CD14-positive monocyte (primary cell): ENCODE measurements at regions not wholly inside any gene's neighbourhood (a gene's known extent, or its start where the extent isn't known, plus 50 kb on each side); places are given as distances from the start of the nearest gene placed in this dataset.

Source experiments
- DNase-seq, 3 donors: peaks; one replicate each; pipeline ENCODE4 v3.0.0-alpha.2; 2011 to 2022
- H2AFZ ChIP-seq: 2 replicates; pipeline ENCODE4 v1.6.0; 2012; ENCODE audit warnings: mild to moderate bottlenecking, low read depth, low read length, inconsistent platforms; ENCODE audit not compliant: insufficient read depth, poor library complexity, severe bottlenecking
- H3K27ac ChIP-seq, 2 donors: 1 replicate in 1 of 2; 2 replicates in 1 of 2; pipeline ENCODE4 v1.5.1; 2012 to 2013; ENCODE audit warnings: low read length in 2 of 2, control low read depth in 1 of 2, inconsistent platforms in 1 of 2, low read depth in 1 of 2, mild to moderate bottlenecking in 1 of 2
- H3K27me3 ChIP-seq, 2 donors: one replicate each; pipeline versions ENCODE4 v1.6.0 to v1.6.1; 2011 to 2013; ENCODE audit warnings: low read length in 2 of 2; ENCODE audit not compliant: control insufficient read depth in 2 of 2, insufficient read depth in 2 of 2
- H3K36me3 ChIP-seq, 2 donors: replicated peaks in 1 of 2; 1 replicate in 1 of 2; 2 replicates in 1 of 2; pipeline versions ENCODE4 v1.5.1 to v1.6.1; 2012 to 2013; ENCODE audit warnings: low read length in 2 of 2, control low read depth in 1 of 2, inconsistent platforms in 1 of 2, mild to moderate bottlenecking in 1 of 2; ENCODE audit not compliant: insufficient read depth in 2 of 2, control insufficient read depth in 1 of 2
- H3K4me1 ChIP-seq, 2 donors: 1 replicate in 1 of 2; 2 replicates in 1 of 2; pipeline versions ENCODE4 v1.5.1 to v1.6.1; 2012 to 2013; ENCODE audit warnings: low read length in 2 of 2, control low read depth in 1 of 2, inconsistent platforms in 1 of 2, mild to moderate bottlenecking in 1 of 2, moderate library complexity in 1 of 2; ENCODE audit not compliant: insufficient read depth in 2 of 2, control insufficient read depth in 1 of 2
- H3K4me2 ChIP-seq: replicated peaks from 2 replicates; pipeline ENCODE3; 2012; ENCODE audit warnings: low read length, moderate library complexity, mild to moderate bottlenecking; ENCODE audit not compliant: poor library complexity, severe bottlenecking; ENCODE audit errors: extremely low read depth
- H3K4me3 ChIP-seq, 3 experiments: fragments of 200-600 bp in 1 of 3; sonication (generic) in 1 of 3; replicated peaks in 1 of 3; 1 replicate in 2 of 3; 2 replicates in 1 of 3; pipeline ENCODE4 v1.5.1; 2011 to 2013; ENCODE audit warnings: low read length in 3 of 3, mild to moderate bottlenecking in 3 of 3, control low read depth in 2 of 3, low read depth in 2 of 3, inconsistent platforms in 1 of 3, moderate library complexity in 1 of 3
- H3K79me2 ChIP-seq: 2 replicates; pipeline ENCODE4 v1.6.0; 2012; ENCODE audit warnings: mild to moderate bottlenecking, control low read depth, inconsistent platforms, low read length, moderate library complexity; ENCODE audit not compliant: insufficient read depth
- H3K9ac ChIP-seq: 2 replicates; pipeline ENCODE4 v1.6.0; 2017; ENCODE audit warnings: low read length, mild to moderate bottlenecking; ENCODE audit not compliant: insufficient read depth, poor library complexity, severe bottlenecking
- H3K9me3 ChIP-seq, 2 donors: replicated peaks in 1 of 2; 1 replicate in 1 of 2; 2 replicates in 1 of 2; pipeline versions ENCODE4 v1.5.1 to v1.6.1; 2012 to 2013; ENCODE audit warnings: low read length in 2 of 2, control low read depth in 1 of 2; ENCODE audit not compliant: control insufficient read depth in 1 of 2, insufficient read depth in 1 of 2
- H4K20me1 ChIP-seq: 2 replicates; pipeline ENCODE4 v1.6.0; 2012; ENCODE audit warnings: mild to moderate bottlenecking, low read length, control low read depth, moderate library complexity; ENCODE audit not compliant: insufficient read depth
- H3K27ac Mint-ChIP-seq, 7 donors: one replicate each; pipeline ENCODE4 v1.8.0; 2020; ENCODE audit warnings: mild to moderate bottlenecking in 7 of 7, mixed read lengths in 7 of 7, moderate library complexity in 6 of 7, inconsistent platforms in 2 of 7
- H3K27me3 Mint-ChIP-seq, 3 donors: one replicate each; pipeline ENCODE4 v1.8.0; 2021 to 2022; ENCODE audit warnings: low read depth in 3 of 3, mild to moderate bottlenecking in 3 of 3, mixed read lengths in 3 of 3, moderate library complexity in 3 of 3, inconsistent platforms in 1 of 3
- H3K36me3 Mint-ChIP-seq, 2 donors: one replicate each; pipeline ENCODE4 v1.8.0; 2020; ENCODE audit warnings: mixed read lengths in 2 of 2, inconsistent platforms in 1 of 2, mild to moderate bottlenecking in 1 of 2
- H3K4me1 Mint-ChIP-seq: one replicate; pipeline ENCODE4 v1.8.0; 2020; ENCODE audit warnings: mild to moderate bottlenecking, mixed read lengths
- H3K4me3 Mint-ChIP-seq, 2 donors: one replicate each; pipeline ENCODE4 v1.8.0; 2020; ENCODE audit warnings: mild to moderate bottlenecking in 2 of 2, mixed read lengths in 2 of 2, moderate library complexity in 1 of 2
- H3K9me3 Mint-ChIP-seq, 7 donors: one replicate each; pipeline ENCODE4 v1.8.0; 2020 to 2022; ENCODE audit warnings: mixed read lengths in 7 of 7, mild to moderate bottlenecking in 6 of 7, moderate library complexity in 6 of 7, inconsistent platforms in 2 of 7
- WGBS: methylation state at CpG from one replicate; pipeline ENCODE4 v1.1.5; 2013; ENCODE audit warnings: missing lambda C conversion rate; ENCODE audit not compliant: insufficient coverage; 5-methylcytosine and 5-hydroxymethylcytosine counted together
- intact Hi-C, 2 donors: fragments of 100-400 bp; cut with micrococcal nuclease; formaldehyde crosslinking; loops; one replicate each; pipeline versions ENCODE4 v1.15.0 to v1.15.1; 2023
- TF ChIP-seq, protein P1 (sequence below): fragments of 200-600 bp; IDR thresholded peaks from one replicate; pipeline ENCODE4 v1.8.0; 2022; ENCODE audit warnings: antibody characterized with exemption, mild to moderate bottlenecking

- Mint-ChIP-seq H3K27me3 (peaks cover 0 to 12% (median 10%) of the 10 kb centered on the region in 3 donors), H3K36me3 (no peaks in the 10 kb centered on the region), H3K9me3 (peaks cover 5 to 13% (median 7%) of the 10 kb centered on the region in 7 donors), H3K4me1 (no peaks in the 10 kb centered on the region), H3K27ac (no peak overlapping the region), H3K4me3 (no peak overlapping the region)
- intact Hi-C loops = no loop called here
- no peaks in the 10 kb centered on the region for H3K36me3 ChIP-seq
- no peak overlapping the region for H2AFZ ChIP-seq
- H3K4me3 ChIP-seq = no peak overlapping the region
- TF ChIP-seq, protein P1, sequence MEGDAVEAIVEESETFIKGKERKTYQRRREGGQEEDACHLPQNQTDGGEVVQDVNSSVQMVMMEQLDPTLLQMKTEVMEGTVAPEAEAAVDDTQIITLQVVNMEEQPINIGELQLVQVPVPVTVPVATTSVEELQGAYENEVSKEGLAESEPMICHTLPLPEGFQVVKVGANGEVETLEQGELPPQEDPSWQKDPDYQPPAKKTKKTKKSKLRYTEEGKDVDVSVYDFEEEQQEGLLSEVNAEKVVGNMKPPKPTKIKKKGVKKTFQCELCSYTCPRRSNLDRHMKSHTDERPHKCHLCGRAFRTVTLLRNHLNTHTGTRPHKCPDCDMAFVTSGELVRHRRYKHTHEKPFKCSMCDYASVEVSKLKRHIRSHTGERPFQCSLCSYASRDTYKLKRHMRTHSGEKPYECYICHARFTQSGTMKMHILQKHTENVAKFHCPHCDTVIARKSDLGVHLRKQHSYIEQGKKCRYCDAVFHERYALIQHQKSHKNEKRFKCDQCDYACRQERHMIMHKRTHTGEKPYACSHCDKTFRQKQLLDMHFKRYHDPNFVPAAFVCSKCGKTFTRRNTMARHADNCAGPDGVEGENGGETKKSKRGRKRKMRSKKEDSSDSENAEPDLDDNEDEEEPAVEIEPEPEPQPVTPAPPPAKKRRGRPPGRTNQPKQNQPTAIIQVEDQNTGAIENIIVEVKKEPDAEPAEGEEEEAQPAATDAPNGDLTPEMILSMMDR = no peak
- DNase-seq = no peak
- WGBS = 60% methylated on average over 6 of the region's 8 CpGs
- H3K79me2 ChIP-seq = no peaks in the 10 kb centered on the region
- no peaks in the 10 kb centered on the region for H4K20me1 ChIP-seq
- peaks cover 6% of the 10 kb centered on the region in 2 donors for H3K9me3 ChIP-seq
- no peak overlapping the region for H3K9ac ChIP-seq
- H3K4me1 ChIP-seq = no peaks in the 10 kb centered on the region
- H3K27me3 ChIP-seq = no peaks in the 10 kb centered on the region
- H3K4me2 ChIP-seq = no peak overlapping the region
- no peak overlapping the region for H3K27ac ChIP-seq
These were observed 537.6 kb downstream of the TCERG1L start for GRCh38 chr10:130773941-130774340.

- peaks cover 0 to 8% (median 2%) of the 10 kb centered on the region in 7 donors for H3K9me3 Mint-ChIP-seq
- Histone ChIP-seq H3K27me3 (no peaks in the 10 kb centered on the region), H3K9me3 (no peaks in the 10 kb centered on the region), H3K4me1 (no peaks in the 10 kb centered on the region), H3K4me2 (no peak overlapping the region), H3K9ac (no peak overlapping the region), H3K27ac (no peak overlapping the region), H3K36me3 (no peaks in the 10 kb centered on the region), H3K4me3 (no peak overlapping the region), H4K20me1 (no peaks in the 10 kb centered on the region), H3K79me2 (no peaks in the 10 kb centered on the region), H2AFZ (no peak overlapping the region)
- H3K27ac Mint-ChIP-seq = no peak overlapping the region
- H3K36me3 Mint-ChIP-seq = no peaks in the 10 kb centered on the region
- no peak for DNase-seq
- 88% methylated on average over 5 of the region's 6 CpGs for WGBS
- no peaks in the 10 kb centered on the region for H3K4me1 Mint-ChIP-seq
- intact Hi-C loops = no loop called here
- H3K27me3 Mint-ChIP-seq = peaks cover 0 to 11% (median 9%) of the 10 kb centered on the region in 3 donors
- TF ChIP-seq, protein P1 = no peak
- H3K4me3 Mint-ChIP-seq = no peak overlapping the region
These were observed 536.6 kb downstream of the TCERG1L start for GRCh38 chr10:130774871-130775270.
